Pancreas (tissue), 10 donors: ENCODE measurements at regions not wholly inside any gene's neighbourhood (a gene's known extent, or its start where the extent isn't known, plus 50 kb on each side); places are given as distances from the start of the nearest gene placed in this dataset.

Experiments used
- ATAC-seq, 4 donors: fragments of 200-7000 bp; cut with Tn5 transposase; one replicate each; pipeline versions ENCODE4 v1.8.0 to v1.9.1; 2020; ENCODE audit warnings: mild to moderate bottlenecking in 4 of 4, moderate library complexity in 4 of 4
- DNase-seq, 6 donors: peaks; one replicate each; pipeline ENCODE4 v3.0.0-alpha.2; 2020
- FAIRE-seq: peaks from 2 replicates; lab custom pipeline; 2012; peaks lifted over from hg19 to GRCh38; lab: Jason Lieb, UNC
- H3K27ac ChIP-seq, 4 donors: fragments of 200-600 bp; sonication (generic); 1 replicate in 3 of 4; 2 replicates in 1 of 4; pipeline versions ENCODE4 v1.5.0 to v1.8.0; 2020
- H3K27me3 ChIP-seq, 4 donors: fragments of 200-600 bp; one replicate each; pipeline ENCODE4 v1.8.0; 2021
- H3K36me3 ChIP-seq, 3 donors: fragments of 200-600 bp; sonication (generic) in 1 of 3; one replicate each; pipeline versions ENCODE4 v1.5.0 to v1.8.0; 2020 to 2021
- H3K4me1 ChIP-seq, 3 donors: fragments of 200-600 bp; one replicate each; pipeline ENCODE4 v1.8.0; 2021
- H3K4me3 ChIP-seq, 4 donors: fragments of 200-600 bp; sonication (generic) in 2 of 4; one replicate each; pipeline versions ENCODE4 v1.5.0 to v1.8.0; 2020 to 2021
- H3K9me3 ChIP-seq, 4 donors: fragments of 200-600 bp; one replicate each; pipeline ENCODE4 v1.8.0; 2021
- CTCF ChIP-seq, 4 donors: fragments of 200-600 bp; sonication (generic) in 3 of 4; IDR thresholded peaks; one replicate each; pipeline versions ENCODE4 v1.5.0 to v1.8.0; 2021; ENCODE audit warnings: antibody characterized with exemption in 4 of 4
- WGBS, 2 donors: extraction: QIAGEN DNeasy Blood & Tissue Kit; methylation state at CpG; one replicate each; pipeline ENCODE4 v1.1.7; 2013; 5-methylcytosine and 5-hydroxymethylcytosine counted together
- intact Hi-C, 3 donors: fragments of 100-400 bp; cut with DNase I; formaldehyde crosslinking; loops; one replicate each; pipeline versions ENCODE4 v1.11.1 to v1.14.2; 2022
- donor health status: healthy with polysubstance abuse.
- donor health status: DM: no; HTN: no; CAD: no; lungs with moderate emphysema.
- donor health status: DM: no; HTN: no; CAD: no.
- donor health status: control.
- donor health status: control.
- donor health status: Bipolar disorder and iron deficiency.
- donor health status: DM: yes; HTN: yes; CAD: no.
- donor health status: DM: no; HTN: no; CAD: no.
- donor health status: DM: no; HTN: no; CAD: no.
- donor health status: DM: yes; HTN: yes; CAD: no.

DNA sequence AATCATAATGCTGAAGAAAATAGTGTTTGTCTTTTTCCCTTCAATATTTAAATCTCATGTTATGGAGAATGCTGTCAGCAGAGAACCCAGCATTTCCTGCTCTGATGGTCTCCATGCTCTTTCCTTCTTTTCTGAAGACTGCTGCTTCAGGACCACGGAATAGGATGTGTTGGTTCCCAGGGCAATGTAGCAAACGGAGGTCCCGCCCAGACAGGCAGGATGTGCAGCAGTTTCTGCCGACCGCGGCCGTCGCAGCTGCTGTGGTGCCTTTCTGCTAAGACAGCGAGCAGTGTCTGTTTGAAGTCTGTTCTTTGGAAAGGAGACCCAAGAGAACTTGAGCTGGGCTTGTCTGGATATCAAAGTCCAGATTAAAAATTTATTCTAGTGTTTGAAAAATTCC, 654.3 kb downstream of the CCDC171 start:
- FAIRE-seq (no peak), DNase-seq (no peak), ATAC-seq (no peak)
- no peaks in the 10 kb centered on the region for H3K4me1 ChIP-seq
- intact Hi-C loops = no loop called here
- no peak overlapping the region for H3K4me3 ChIP-seq
- no peaks in the 10 kb centered on the region for H3K9me3 ChIP-seq
- H3K36me3 ChIP-seq = no peaks in the 10 kb centered on the region
- TF ChIP-seq CTCF (IDR thresholded peaks at IDR 0.05) = no peak
- H3K27ac ChIP-seq = no peak overlapping the region
- WGBS, 2 donors = 33 to 39% methylated on average over 9 of the region's 9 CpGs
- H3K27me3 ChIP-seq = no peaks in the 10 kb centered on the region

- Histone ChIP-seq H3K4me1 (no peaks in the 10 kb centered on the region), H3K4me3 (no peak overlapping the region), H3K36me3 (no peaks in the 10 kb centered on the region), H3K27ac (no peak overlapping the region), H3K9me3 (no peaks in the 10 kb centered on the region), H3K27me3 (no peaks in the 10 kb centered on the region)
- ATAC-seq (no peak), FAIRE-seq (no peak), DNase-seq (no peak)
- WGBS, 2 donors = 60 to 79% methylated on average over 1 of the region's 1 CpG
- intact Hi-C loops = no loop called here
- no peak for TF ChIP-seq CTCF (IDR thresholded peaks at IDR 0.05)
Measured at GRCh38 chr9:16210440-16210839, 657.6 kb downstream of the CCDC171 start.

DNA sequence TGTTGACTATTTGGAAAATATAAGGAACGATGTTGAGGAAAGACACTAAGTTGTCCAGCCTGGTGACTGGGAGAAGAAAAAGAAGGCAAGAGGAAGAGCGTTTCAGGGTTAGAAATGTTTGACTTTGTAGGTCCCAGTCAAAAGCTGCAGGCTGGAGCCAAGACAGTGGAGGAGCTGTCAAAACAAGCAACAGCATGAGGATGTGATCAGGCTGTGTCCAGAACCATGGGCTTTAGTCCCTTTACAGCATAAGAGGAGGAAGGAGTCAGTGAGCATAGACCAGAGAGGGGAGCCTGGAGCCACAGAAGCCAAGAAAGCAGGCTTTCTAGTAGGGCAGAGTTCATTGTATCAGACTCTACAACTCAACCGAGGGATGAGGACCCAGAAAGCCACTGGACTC, 658.5 kb downstream of the BNC2 start:
- Histone ChIP-seq H3K4me3 (no peak overlapping the region), H3K36me3 (no peaks in the 10 kb centered on the region), H3K27ac (no peak overlapping the region), H3K4me1 (no peaks in the 10 kb centered on the region), H3K9me3 (no peaks in the 10 kb centered on the region), H3K27me3 (no peaks in the 10 kb centered on the region)
- WGBS, 2 donors = 75 to 86% methylated on average over 3 of the region's 3 CpGs
- TF ChIP-seq CTCF (IDR thresholded peaks at IDR 0.05) = no peak
- DNase-seq (no peak), FAIRE-seq (no peak), ATAC-seq (no peak)
- intact Hi-C loops = no loop called here

GRCh38 chr9:16213781-16214515, 656.5 kb downstream of the BNC2 start:
- WGBS, 2 donors = 39 to 46% methylated on average over 6 of the region's 6 CpGs
- Histone ChIP-seq H3K36me3 (no peaks in the 10 kb centered on the region), H3K9me3 (no peaks in the 10 kb centered on the region), H3K4me1 (no peaks in the 10 kb centered on the region), H3K27ac (no peak overlapping the region), H3K4me3 (no peak overlapping the region), H3K27me3 (no peaks in the 10 kb centered on the region)
- FAIRE-seq = peak; percentile 61
- TF ChIP-seq CTCF (IDR thresholded peaks at IDR 0.05) = no peak
- intact Hi-C loops = no loop called here
- ATAC-seq = peak; percentile 77 to 95 (median 89)
- peak in 3 of 6 donors; percentile 7 to 50 (median 32) for DNase-seq

GRCh38 chr9:16214677-16215352, 655.7 kb downstream of the BNC2 start:
- no peak for TF ChIP-seq CTCF (IDR thresholded peaks at IDR 0.05)
- no peak overlapping the region for H3K27ac ChIP-seq
- intact Hi-C loops = no loop called here
- no peaks in the 10 kb centered on the region for H3K36me3 ChIP-seq
- H3K27me3 ChIP-seq = no peaks in the 10 kb centered on the region
- 59 to 65% methylated on average over 16 of the region's 16 CpGs for WGBS, 2 donors
- H3K9me3 ChIP-seq = no peaks in the 10 kb centered on the region
- DNase-seq = no peak
- H3K4me3 ChIP-seq = no peak overlapping the region
- no peak for ATAC-seq
- FAIRE-seq = no peak
- no peaks in the 10 kb centered on the region for H3K4me1 ChIP-seq
